Cardiac fibroblast (primary cell): ENCODE measurements at regions not wholly inside any gene's neighbourhood (a gene's known extent, or its start where the extent isn't known, plus 50 kb on each side); places are given as distances from the start of the nearest gene placed in this dataset.
A peak's percentile ranks its signal among the peaks of the same experiment; 100 is the strongest.

ENCODE experiments used
- DNase-seq, 2 donors: peaks; one replicate each; pipeline versions ENCODE4 v3.0.0 to v3.0.0-alpha.2; 2010; ENCODE audit warnings: low read depth in 2 of 2
- H3K4me3 ChIP-seq, 2 donors: replicated peaks in 1 of 2; 1 replicate in 1 of 2; 2 replicates in 1 of 2; pipeline ENCODE4 v1.5.1; 2011; ENCODE audit warnings: low read depth in 2 of 2, low read length in 2 of 2, mild to moderate bottlenecking in 2 of 2, moderate library complexity in 1 of 2
- TF ChIP-seq, protein P1 (sequence below): IDR thresholded peaks from one replicate; pipeline ENCODE4 v1.5.1; 2011; ENCODE audit warnings: low read depth, mild to moderate bottlenecking, low read length, inconsistent platforms

GRCh38 chr10:36712695-36713094, 412.7 kb upstream of the ANKRD30A start:
- TF ChIP-seq, protein P1, sequence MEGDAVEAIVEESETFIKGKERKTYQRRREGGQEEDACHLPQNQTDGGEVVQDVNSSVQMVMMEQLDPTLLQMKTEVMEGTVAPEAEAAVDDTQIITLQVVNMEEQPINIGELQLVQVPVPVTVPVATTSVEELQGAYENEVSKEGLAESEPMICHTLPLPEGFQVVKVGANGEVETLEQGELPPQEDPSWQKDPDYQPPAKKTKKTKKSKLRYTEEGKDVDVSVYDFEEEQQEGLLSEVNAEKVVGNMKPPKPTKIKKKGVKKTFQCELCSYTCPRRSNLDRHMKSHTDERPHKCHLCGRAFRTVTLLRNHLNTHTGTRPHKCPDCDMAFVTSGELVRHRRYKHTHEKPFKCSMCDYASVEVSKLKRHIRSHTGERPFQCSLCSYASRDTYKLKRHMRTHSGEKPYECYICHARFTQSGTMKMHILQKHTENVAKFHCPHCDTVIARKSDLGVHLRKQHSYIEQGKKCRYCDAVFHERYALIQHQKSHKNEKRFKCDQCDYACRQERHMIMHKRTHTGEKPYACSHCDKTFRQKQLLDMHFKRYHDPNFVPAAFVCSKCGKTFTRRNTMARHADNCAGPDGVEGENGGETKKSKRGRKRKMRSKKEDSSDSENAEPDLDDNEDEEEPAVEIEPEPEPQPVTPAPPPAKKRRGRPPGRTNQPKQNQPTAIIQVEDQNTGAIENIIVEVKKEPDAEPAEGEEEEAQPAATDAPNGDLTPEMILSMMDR, result no peak
- DNase-seq, result peak in 1 of 2 donors; percentile 11
- H3K4me3 ChIP-seq, result no peak overlapping the region

DNA sequence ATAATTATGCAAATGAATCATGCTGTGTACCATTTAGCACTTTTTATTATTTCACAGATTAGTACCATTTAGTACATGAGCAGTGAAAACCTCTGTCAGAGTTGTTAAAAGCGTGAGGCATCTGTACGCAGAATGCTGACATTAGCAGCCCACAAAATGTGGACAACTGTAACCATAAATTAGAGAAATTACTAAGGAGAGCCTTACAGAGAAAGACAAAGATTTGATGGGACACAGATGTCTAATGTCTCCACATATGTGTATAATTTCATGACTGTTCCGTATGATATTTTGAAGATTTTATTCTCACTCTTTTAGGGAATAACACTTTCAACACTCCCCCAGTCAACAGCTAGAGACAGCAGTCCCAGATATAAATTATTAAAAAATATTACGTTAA, 414.0 kb upstream of the ANKRD30A start:
- TF ChIP-seq, protein P1, result no peak
- DNase-seq, result no peak
- H3K4me3 ChIP-seq, result no peak overlapping the region

- H3K4me3 ChIP-seq, result no peak overlapping the region
- no peak for DNase-seq
- TF ChIP-seq, protein P1, result no peak
These were observed 421.3 kb upstream of the ANKRD30A start for GRCh38 chr10:36704124-36704523.

GRCh38 chr10:36703179-36703578, 422.2 kb upstream of the ANKRD30A start:
- H3K4me3 ChIP-seq, result no peak overlapping the region
- no peak for DNase-seq
- TF ChIP-seq, protein P1, result no peak

DNA sequence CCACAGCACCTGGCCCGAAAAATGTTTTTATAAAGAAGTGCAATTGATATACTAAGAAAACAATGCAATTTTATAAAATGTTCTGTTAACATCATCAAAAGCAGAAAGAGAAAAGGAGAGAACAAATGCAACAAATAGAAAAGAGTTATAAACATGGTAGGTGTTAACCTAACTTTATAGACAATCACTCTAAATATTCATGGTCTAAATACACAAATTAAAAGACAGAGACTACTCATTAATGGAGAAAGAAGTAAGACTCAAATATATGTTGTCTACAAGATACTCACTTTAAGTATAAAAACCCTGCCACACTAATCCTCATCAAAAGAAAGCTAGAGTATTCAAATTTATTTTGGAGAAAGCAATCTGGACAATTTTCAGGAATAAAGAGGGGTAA, 425.3 kb upstream of the ANKRD30A start:
- TF ChIP-seq, protein P1, result no peak
- H3K4me3 ChIP-seq, result no peak overlapping the region
- DNase-seq, result no peak

- no peak overlapping the region for H3K4me3 ChIP-seq
- TF ChIP-seq, protein P1, result no peak
- no peak for DNase-seq
These were observed 432.6 kb upstream of the ANKRD30A start for GRCh38 chr10:36692759-36693158.

- H3K4me3 ChIP-seq, result no peak overlapping the region
- DNase-seq, result no peak
- TF ChIP-seq, protein P1, result no peak
These were observed 436.7 kb upstream of the ANKRD30A start for GRCh38 chr10:36688717-36689116.
